WERI-Rb-1 (cell line): ENCODE measurements at regions not wholly inside any gene's neighbourhood (a gene's known extent, or its start where the extent isn't known, plus 50 kb on each side); places are given as distances from the start of the nearest gene placed in this dataset.

Experiments used
- DNase-seq: peaks from one replicate; pipeline ENCODE4 v3.0.0-alpha.2; 2020
- H3K27ac ChIP-seq: fragments of 250-450 bp; sonication (Bioruptor Pico); 2 replicates; pipeline ENCODE4 v1.5.1; 2020; ENCODE audit warnings: mild to moderate bottlenecking, moderate library complexity
- H3K27me3 ChIP-seq: fragments of 250-450 bp; sonication (Bioruptor Pico); 2 replicates; pipeline ENCODE4 v1.5.1; 2021; ENCODE audit warnings: mild to moderate bottlenecking, low read depth, moderate library complexity; ENCODE audit not compliant: insufficient read depth, severe bottlenecking
- H3K36me3 ChIP-seq: fragments of 250-450 bp; sonication (Bioruptor Pico); 2 replicates; pipeline ENCODE4 v1.5.1; 2020; ENCODE audit warnings: mild to moderate bottlenecking, moderate library complexity
- H3K4me3 ChIP-seq: 2 replicates; pipeline ENCODE4 v1.5.1; 2011; ENCODE audit warnings: low read depth, mild to moderate bottlenecking, control low read depth, low read length
- H3K9me3 ChIP-seq: fragments of 250-450 bp; sonication (Bioruptor Pico); 2 replicates; pipeline ENCODE4 v1.5.1; 2021; ENCODE audit warnings: mild to moderate bottlenecking, moderate library complexity; ENCODE audit not compliant: severe bottlenecking
- TF ChIP-seq, protein P1 (sequence below): IDR thresholded peaks from 2 replicates; pipeline ENCODE4 v1.5.1; 2011; ENCODE audit warnings: low read depth, mild to moderate bottlenecking, control low read depth, inconsistent platforms, low read length

DNA sequence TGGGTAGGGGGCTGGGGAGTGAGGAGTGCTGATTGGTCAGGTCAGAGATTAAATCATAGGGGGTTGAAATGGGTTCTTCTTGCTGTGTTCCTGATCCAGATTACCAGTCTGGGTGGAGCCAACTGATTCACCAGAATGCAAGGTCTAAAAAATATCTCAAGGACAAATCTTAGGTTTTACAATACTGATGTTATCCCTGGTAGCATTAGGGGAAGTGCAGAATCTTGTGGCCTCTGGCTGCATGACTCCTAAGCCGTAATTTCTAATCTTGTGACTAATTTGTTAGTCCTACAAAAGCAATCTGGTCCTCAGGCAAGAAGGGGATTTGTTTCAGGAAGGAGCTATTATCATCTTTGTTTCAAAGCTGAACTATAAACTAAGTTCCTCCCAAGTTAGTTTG, 289.2 kb upstream of the KYNU start:
- Histone ChIP-seq H3K36me3 (no peaks in the 10 kb centered on the region), H3K27ac (no peak overlapping the region), H3K27me3 (no peaks in the 10 kb centered on the region), H3K4me3 (no peak overlapping the region), H3K9me3 (no peaks in the 10 kb centered on the region)
- TF ChIP-seq, protein P1, sequence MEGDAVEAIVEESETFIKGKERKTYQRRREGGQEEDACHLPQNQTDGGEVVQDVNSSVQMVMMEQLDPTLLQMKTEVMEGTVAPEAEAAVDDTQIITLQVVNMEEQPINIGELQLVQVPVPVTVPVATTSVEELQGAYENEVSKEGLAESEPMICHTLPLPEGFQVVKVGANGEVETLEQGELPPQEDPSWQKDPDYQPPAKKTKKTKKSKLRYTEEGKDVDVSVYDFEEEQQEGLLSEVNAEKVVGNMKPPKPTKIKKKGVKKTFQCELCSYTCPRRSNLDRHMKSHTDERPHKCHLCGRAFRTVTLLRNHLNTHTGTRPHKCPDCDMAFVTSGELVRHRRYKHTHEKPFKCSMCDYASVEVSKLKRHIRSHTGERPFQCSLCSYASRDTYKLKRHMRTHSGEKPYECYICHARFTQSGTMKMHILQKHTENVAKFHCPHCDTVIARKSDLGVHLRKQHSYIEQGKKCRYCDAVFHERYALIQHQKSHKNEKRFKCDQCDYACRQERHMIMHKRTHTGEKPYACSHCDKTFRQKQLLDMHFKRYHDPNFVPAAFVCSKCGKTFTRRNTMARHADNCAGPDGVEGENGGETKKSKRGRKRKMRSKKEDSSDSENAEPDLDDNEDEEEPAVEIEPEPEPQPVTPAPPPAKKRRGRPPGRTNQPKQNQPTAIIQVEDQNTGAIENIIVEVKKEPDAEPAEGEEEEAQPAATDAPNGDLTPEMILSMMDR: no peak
- no peak for DNase-seq

DNA sequence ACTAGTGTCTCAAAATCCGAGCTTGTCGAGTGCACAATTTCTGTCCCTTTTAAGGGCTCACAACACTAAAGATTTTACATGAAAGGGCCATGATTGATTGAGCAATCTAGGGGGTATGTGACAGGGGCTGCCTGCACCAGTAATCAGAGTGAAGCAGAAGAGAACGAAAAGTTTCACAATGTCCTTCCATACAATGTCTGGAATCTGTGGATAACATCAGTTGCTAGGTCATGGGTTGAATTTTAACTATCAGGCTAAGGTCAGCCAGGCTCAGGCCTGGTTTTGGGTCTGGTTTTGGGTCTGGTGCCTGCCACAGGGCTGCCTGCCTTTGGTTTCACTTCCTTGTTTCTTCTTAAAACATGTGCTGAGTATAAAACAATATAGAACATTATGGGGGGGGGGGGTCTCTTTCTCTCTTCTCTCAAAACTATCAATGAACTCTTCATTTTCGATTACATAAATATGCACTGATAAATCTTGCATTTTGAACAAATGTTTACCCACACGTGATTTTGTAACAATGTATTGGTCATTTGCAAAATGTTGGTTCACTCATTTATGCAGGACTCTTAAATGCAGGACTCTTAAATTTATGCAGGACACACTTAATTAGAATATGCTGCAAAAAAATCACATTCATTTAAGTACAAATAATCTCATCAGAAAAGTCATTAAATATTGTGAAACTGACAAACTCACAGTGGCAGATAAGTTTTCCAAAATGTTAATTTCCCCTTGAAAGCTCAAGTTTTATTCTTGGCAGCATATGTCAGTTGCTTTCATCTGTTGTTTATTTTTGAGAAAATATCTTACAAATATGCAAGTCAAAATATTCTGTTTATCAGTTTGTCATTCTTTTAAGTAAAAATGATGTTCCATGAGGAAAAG, 290.5 kb upstream of the KYNU start:
- Histone ChIP-seq H3K4me3 (no peak overlapping the region), H3K36me3 (no peaks in the 10 kb centered on the region), H3K27me3 (no peaks in the 10 kb centered on the region), H3K9me3 (no peaks in the 10 kb centered on the region), H3K27ac (no peak overlapping the region)
- TF ChIP-seq, protein P1: no peak
- DNase-seq: no peak

DNA sequence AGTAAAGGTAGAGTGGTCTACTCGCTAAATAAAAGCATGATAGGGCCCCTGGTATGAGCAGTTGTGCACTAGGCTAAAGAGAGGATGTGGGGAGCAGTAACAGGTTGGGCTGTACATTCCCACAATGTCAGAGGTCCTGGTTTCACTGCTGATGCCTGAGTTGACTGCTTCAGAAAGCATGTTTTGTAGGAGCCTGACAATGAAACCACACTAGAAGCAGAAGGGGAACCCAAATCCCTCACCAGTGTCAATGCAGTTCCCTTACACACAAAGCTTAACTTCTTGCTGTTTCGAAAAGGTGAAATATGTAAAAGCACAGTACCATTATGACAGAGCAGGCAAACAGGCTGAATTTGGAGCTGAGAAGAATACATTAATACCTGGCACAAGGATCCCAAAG, 291.7 kb upstream of the KYNU start:
- H3K9me3 ChIP-seq: no peaks in the 10 kb centered on the region
- no peak overlapping the region for H3K4me3 ChIP-seq
- TF ChIP-seq, protein P1: no peak
- no peak overlapping the region for H3K27ac ChIP-seq
- H3K36me3 ChIP-seq: no peaks in the 10 kb centered on the region
- no peak for DNase-seq
- no peaks in the 10 kb centered on the region for H3K27me3 ChIP-seq

DNA sequence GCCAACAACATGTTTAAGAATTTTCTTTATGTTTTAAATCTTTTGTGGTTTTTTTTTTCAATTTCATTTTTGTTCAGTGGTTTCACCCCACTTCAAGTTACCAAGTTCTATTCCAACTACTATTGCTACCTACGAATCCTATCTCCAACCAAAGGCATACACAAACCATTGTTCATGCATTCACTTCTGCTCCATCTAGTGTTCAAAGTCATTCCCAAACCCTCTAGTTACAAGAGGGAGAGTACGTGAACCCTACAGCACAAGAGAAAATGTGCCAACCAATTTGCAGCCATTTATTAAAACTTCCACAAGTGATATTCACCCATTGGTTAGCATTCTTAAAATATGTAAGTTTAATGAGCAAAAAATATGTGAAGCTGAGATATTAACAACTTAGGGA, 295.1 kb upstream of the KYNU start:
- DNase-seq: no peak
- no peaks in the 10 kb centered on the region for H3K36me3 ChIP-seq
- TF ChIP-seq, protein P1: peak; percentile 31; the same call in 1 of the 2 replicates
- H3K4me3 ChIP-seq: no peak overlapping the region
- H3K9me3 ChIP-seq: no peaks in the 10 kb centered on the region
- H3K27me3 ChIP-seq: no peaks in the 10 kb centered on the region
- no peak overlapping the region for H3K27ac ChIP-seq

DNA sequence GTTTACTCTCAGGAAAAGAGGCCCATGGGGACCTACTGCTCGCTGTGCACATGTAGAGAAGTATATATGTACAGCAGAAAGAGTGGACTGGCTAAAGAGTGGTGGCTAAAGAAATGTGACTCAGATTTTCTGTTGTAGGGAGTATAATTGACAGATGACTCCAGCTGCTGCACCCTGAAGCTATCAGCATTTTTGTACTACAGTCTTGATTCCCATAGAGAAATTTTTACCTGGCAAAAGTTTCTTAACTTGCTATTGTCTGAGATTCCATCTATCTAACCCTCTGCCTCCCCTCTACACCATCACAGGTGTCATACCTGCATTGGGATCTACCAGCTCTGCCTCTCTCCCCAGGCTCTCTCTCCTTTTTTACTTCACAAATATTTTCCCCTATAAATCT, 296.0 kb upstream of the KYNU start:
- TF ChIP-seq, protein P1: no peak
- DNase-seq: no peak
- Histone ChIP-seq H3K4me3 (no peak overlapping the region), H3K36me3 (no peaks in the 10 kb centered on the region), H3K27ac (no peak overlapping the region), H3K9me3 (no peaks in the 10 kb centered on the region), H3K27me3 (no peaks in the 10 kb centered on the region)
